ENCODE measurements at regions not wholly inside any gene's neighbourhood (a gene's known extent, or its start where the extent isn't known, plus 50 kb on each side); places are given as distances from the start of the nearest gene placed in this dataset.

DNA sequence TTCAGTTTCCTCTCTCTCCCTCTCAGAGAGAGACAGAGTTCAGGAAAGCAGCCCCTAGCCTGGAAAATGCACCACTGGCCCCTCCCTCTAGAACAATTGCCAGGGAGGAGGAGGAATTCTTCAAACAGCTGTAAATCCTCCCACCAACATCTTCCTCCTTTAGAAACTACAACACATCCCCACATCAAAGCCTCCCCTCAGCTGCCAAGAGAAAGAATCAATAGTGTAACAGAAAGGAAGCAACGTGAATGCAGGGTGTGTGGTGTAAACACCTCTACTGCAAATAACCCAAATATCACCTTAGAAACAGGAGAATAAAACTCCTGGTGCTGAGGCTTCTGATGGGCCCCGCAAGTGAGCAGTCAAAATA is 249.9 kb upstream of the GATB start:
- no peak for TF ChIP-seq POLR2A (IDR thresholded peaks at IDR 0.05)
- TF ChIP-seq, protein P1, sequence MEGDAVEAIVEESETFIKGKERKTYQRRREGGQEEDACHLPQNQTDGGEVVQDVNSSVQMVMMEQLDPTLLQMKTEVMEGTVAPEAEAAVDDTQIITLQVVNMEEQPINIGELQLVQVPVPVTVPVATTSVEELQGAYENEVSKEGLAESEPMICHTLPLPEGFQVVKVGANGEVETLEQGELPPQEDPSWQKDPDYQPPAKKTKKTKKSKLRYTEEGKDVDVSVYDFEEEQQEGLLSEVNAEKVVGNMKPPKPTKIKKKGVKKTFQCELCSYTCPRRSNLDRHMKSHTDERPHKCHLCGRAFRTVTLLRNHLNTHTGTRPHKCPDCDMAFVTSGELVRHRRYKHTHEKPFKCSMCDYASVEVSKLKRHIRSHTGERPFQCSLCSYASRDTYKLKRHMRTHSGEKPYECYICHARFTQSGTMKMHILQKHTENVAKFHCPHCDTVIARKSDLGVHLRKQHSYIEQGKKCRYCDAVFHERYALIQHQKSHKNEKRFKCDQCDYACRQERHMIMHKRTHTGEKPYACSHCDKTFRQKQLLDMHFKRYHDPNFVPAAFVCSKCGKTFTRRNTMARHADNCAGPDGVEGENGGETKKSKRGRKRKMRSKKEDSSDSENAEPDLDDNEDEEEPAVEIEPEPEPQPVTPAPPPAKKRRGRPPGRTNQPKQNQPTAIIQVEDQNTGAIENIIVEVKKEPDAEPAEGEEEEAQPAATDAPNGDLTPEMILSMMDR (IDR thresholded peaks at IDR 0.05) = no peak
